Endothelial cell of umbilical vein (primary cell): ENCODE measurements at regions not wholly inside any gene's neighbourhood (a gene's known extent, or its start where the extent isn't known, plus 50 kb on each side); places are given as distances from the start of the nearest gene placed in this dataset.

Experiments used
- BruUV-seq: library from RNA; stranded (reverse); fragments of 400-500 nt; replicated peaks from 2 replicates; lab custom pipeline; 2021; lab: Mats Ljungman, UMichigan
- CTCF ChIA-PET: fragments of 300-600, 350-600 bp; sonication (Branson Sonifier 250); formaldehyde crosslinking; loops from one replicate; lab custom pipeline; 2021; ENCODE audit warnings: antibody characterized with exemption, inconsistent platforms; lab: Charles Lee
- POLR2A ChIA-PET: fragments of 300-600, 350-600 bp; sonication (Branson Sonifier 250); formaldehyde crosslinking; loops from one replicate; lab custom pipeline; 2021; ENCODE audit warnings: antibody characterized with exemption, inconsistent platforms; lab: Charles Lee
- DNase-seq: peaks from one replicate; pipeline ENCODE4 v3.0.0-alpha.2; 2011; ENCODE audit warnings: low read depth, low spot score
- FAIRE-seq: peaks from 2 replicates; lab custom pipeline; 2011; peaks lifted over from hg19 to GRCh38; lab: Jason Lieb, UNC
- H2AFZ ChIP-seq: 2 replicates; pipeline ENCODE4 v1.6.0; 2012; ENCODE audit warnings: low read depth, low read length, control low read depth, inconsistent platforms
- H3K27ac ChIP-seq: 2 replicates; pipeline ENCODE4 v1.5.1; 2011; ENCODE audit warnings: low read depth, mild to moderate bottlenecking, control low read depth, low read length, moderate library complexity; ENCODE audit not compliant: insufficient read depth
- H3K27me3 ChIP-seq, 2 experiments: 2 replicates each; pipeline versions ENCODE4 v1.6.0 to v1.6.1; 2011; ENCODE audit warnings: low read length in 2 of 2, mixed read lengths in 1 of 2; ENCODE audit not compliant: control insufficient read depth in 2 of 2, insufficient read depth in 2 of 2
- H3K36me3 ChIP-seq, 2 experiments: 2 replicates in 1 of 2; 3 replicates in 1 of 2; pipeline ENCODE4 v1.5.1; 2011; ENCODE audit warnings: low read length in 2 of 2, mild to moderate bottlenecking in 1 of 2, moderate library complexity in 1 of 2; ENCODE audit not compliant: control insufficient read depth in 2 of 2, insufficient read depth in 2 of 2; ENCODE audit errors: extremely low read depth in 1 of 2
- H3K4me1 ChIP-seq: 3 replicates; pipeline ENCODE4 v1.5.1; 2011; ENCODE audit warnings: mild to moderate bottlenecking, low read length; ENCODE audit not compliant: control insufficient read depth, insufficient read depth; ENCODE audit errors: extremely low read depth
- H3K4me2 ChIP-seq: 2 replicates; pipeline ENCODE4 v1.6.1; 2011; ENCODE audit warnings: low read length, control low read depth, mixed read lengths; ENCODE audit not compliant: insufficient read depth
- H3K4me3 ChIP-seq, 3 experiments: fragments of 200-600 bp in 1 of 3; sonication (generic), shearing (Covaris generic) in 1 of 3; replicated peaks in 1 of 3; 2 replicates each; pipeline ENCODE4 v1.5.1; 2011 to 2016; ENCODE audit warnings: control low read depth in 3 of 3, low read length in 3 of 3, mild to moderate bottlenecking in 2 of 3, inconsistent platforms in 1 of 3, low read depth in 1 of 3, moderate library complexity in 1 of 3; ENCODE audit not compliant: insufficient read depth in 1 of 3
- H3K79me2 ChIP-seq: 2 replicates; pipeline ENCODE4 v1.6.0; 2012; ENCODE audit warnings: low read length, inconsistent platforms; ENCODE audit not compliant: control insufficient read depth, insufficient read depth
- H3K9ac ChIP-seq: replicated peaks from 2 replicates; pipeline ENCODE3; 2011; ENCODE audit warnings: low read length, control low read depth; ENCODE audit not compliant: insufficient read depth; ENCODE audit errors: extremely low read depth
- H3K9me1 ChIP-seq: replicated peaks from 3 replicates; pipeline ENCODE4 v1.6.0; 2011; ENCODE audit warnings: mild to moderate bottlenecking, low read length; ENCODE audit not compliant: control insufficient read depth, insufficient read depth; ENCODE audit errors: extremely low read depth
- H3K9me3 ChIP-seq: replicated peaks from 2 replicates; pipeline ENCODE4 v1.5.1; 2012; ENCODE audit warnings: low read length, inconsistent platforms; ENCODE audit not compliant: control insufficient read depth, insufficient read depth
- H4K20me1 ChIP-seq: replicated peaks from 2 replicates; pipeline ENCODE3; 2011; ENCODE audit warnings: mild to moderate bottlenecking, low read length; ENCODE audit not compliant: control insufficient read depth, insufficient read depth; ENCODE audit errors: extremely low read depth
- EZH2 ChIP-seq: IDR thresholded peaks from 2 replicates; pipeline ENCODE4 v1.6.1; 2012; ENCODE audit warnings: borderline replicate concordance, low read depth, mild to moderate bottlenecking, moderate library complexity, low read length, inconsistent platforms; ENCODE audit not compliant: severe bottlenecking
- FOS ChIP-seq: IDR thresholded peaks from 2 replicates; pipeline ENCODE4 v1.6.1; 2011; ENCODE audit warnings: mild to moderate bottlenecking, low read length, moderate library complexity, borderline replicate concordance; ENCODE audit not compliant: insufficient read depth
- GATA2 ChIP-seq: IDR thresholded peaks from 2 replicates; pipeline ENCODE4 v1.7.0; 2011; ENCODE audit warnings: low read depth, mild to moderate bottlenecking, moderate library complexity, mixed read lengths, low read length; ENCODE audit not compliant: insufficient read length, insufficient read depth
- JUN ChIP-seq: IDR thresholded peaks from 2 replicates; pipeline ENCODE4 v1.6.1; 2011; ENCODE audit warnings: borderline replicate concordance, low read depth; ENCODE audit not compliant: insufficient read length, insufficient read depth
- MYC ChIP-seq: IDR thresholded peaks from one replicate; pipeline ENCODE4 v1.6.1; 2011; ENCODE audit warnings: mild to moderate bottlenecking, low read depth, low read length
- POLR2A ChIP-seq: IDR thresholded peaks from 2 replicates; pipeline ENCODE4 v1.6.1; 2012; ENCODE audit warnings: low read depth, mild to moderate bottlenecking, control low read depth, low read length
- POLR2AphosphoS5 ChIP-seq: IDR thresholded peaks from 2 replicates; pipeline ENCODE4 v1.6.1; 2012; ENCODE audit warnings: low read depth, mild to moderate bottlenecking, control low read depth, low read length, moderate library complexity; ENCODE audit not compliant: insufficient read depth
- dilution Hi-C: fragments of 300-500 bp; cut with MboI; formaldehyde crosslinking; loops from one replicate; pipeline ENCODE4 v1.15.0; 2019; ENCODE audit warnings: low sequenced_read_pairs; ENCODE audit not compliant: extremely low pct_ligation_motif_present
- intact Hi-C: fragments of 100-400 bp; cut with micrococcal nuclease; formaldehyde crosslinking; loops from one replicate; pipeline ENCODE4 v1.10.0; 2022
- TF ChIP-seq, protein P1 (sequence below): IDR thresholded peaks from 2 replicates; pipeline ENCODE4 v1.6.1; 2011; ENCODE audit not compliant: insufficient read depth, insufficient read length
- TF ChIP-seq, protein P2 (sequence below), 2 donors: IDR thresholded peaks; 1 replicate in 1 of 2; 2 replicates in 1 of 2; pipeline ENCODE4 v1.5.1; 2011; ENCODE audit warnings: low read length in 2 of 2, mild to moderate bottlenecking in 2 of 2, moderate library complexity in 2 of 2, control low read depth in 1 of 2, inconsistent platforms in 1 of 2, low read depth in 1 of 2; ENCODE audit not compliant: insufficient read depth in 1 of 2; ENCODE audit errors: extremely low read depth in 1 of 2

DNA sequence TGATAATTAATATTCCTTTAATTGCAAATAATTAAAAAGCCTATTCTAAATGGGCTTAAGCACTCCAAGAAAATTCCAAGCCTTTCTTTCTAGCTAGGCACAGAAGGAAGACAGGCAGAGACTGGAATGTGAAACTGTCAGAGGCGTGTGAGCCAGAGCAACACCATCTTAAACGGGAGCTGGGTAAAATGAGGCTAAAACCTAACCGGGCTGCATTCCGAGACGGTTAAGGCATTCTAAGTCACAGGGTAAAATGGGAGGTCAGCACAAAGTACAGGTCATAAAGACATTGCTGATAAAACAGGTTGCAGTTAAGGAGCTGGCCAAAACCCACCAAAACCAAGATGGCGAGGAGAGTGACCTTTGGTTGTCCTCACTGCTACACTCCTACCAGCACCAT, 300.4 kb downstream of the SLITRK6 start:
- no peak for TF ChIP-seq GATA2
- no peak for TF ChIP-seq MYC
- Histone ChIP-seq H3K27me3 (no peaks in the 10 kb centered on the region), H3K4me1 (no peaks in the 10 kb centered on the region), H3K4me3 (no peak overlapping the region), H2AFZ (no peak overlapping the region), H4K20me1 (no peaks in the 10 kb centered on the region), H3K9me1 (no peaks in the 10 kb centered on the region), H3K9me3 (no peaks in the 10 kb centered on the region), H3K9ac (no peak overlapping the region), H3K79me2 (no peaks in the 10 kb centered on the region), H3K36me3 (no peaks in the 10 kb centered on the region), H3K27ac (no peak overlapping the region), H3K4me2 (no peak overlapping the region)
- intact Hi-C loops = no loop called here
- CTCF ChIA-PET = no interaction called here
- FAIRE-seq = no peak
- no peak for DNase-seq
- dilution Hi-C loops = no loop called here
- POLR2A ChIA-PET = no interaction called here
- BruUV-seq = no TSS peak

DNA sequence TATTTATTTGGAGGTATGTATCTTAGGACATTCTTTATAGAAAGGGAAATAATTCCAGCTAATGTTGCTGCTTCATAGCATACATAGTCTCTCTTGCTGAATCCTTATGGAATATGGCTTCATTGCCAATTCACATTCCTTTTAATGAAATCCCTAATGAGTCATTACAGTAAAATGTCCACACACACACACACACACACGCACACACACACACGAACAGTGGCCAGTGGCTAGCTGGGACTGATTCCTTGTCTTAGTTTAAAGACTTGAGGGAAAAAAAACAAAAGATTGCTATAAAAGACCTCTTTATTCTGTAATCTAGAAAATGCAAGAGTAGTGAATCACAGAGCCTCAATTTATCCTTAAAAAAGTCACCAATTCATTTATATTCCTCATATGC, 301.6 kb downstream of the SLITRK6 start:
- Histone ChIP-seq H4K20me1 (no peaks in the 10 kb centered on the region), H3K9me3 (no peaks in the 10 kb centered on the region), H3K27ac (no peak overlapping the region), H3K9me1 (no peaks in the 10 kb centered on the region), H3K4me1 (no peaks in the 10 kb centered on the region), H3K4me2 (no peak overlapping the region), H3K9ac (no peak overlapping the region), H3K36me3 (no peaks in the 10 kb centered on the region), H3K27me3 (no peaks in the 10 kb centered on the region), H3K4me3 (no peak overlapping the region), H2AFZ (no peak overlapping the region), H3K79me2 (no peaks in the 10 kb centered on the region)
- dilution Hi-C loops (no loop called here), intact Hi-C loops (no loop called here)
- FAIRE-seq (no peak), DNase-seq (no peak)
- BruUV-seq = no TSS peak
- no peak for TF ChIP-seq POLR2AphosphoS5
- TF ChIP-seq, protein P1, sequence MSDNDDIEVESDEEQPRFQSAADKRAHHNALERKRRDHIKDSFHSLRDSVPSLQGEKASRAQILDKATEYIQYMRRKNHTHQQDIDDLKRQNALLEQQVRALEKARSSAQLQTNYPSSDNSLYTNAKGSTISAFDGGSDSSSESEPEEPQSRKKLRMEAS = no peak
- no peak for TF ChIP-seq EZH2
- TF ChIP-seq FOS = no peak
- TF ChIP-seq, protein P2, sequence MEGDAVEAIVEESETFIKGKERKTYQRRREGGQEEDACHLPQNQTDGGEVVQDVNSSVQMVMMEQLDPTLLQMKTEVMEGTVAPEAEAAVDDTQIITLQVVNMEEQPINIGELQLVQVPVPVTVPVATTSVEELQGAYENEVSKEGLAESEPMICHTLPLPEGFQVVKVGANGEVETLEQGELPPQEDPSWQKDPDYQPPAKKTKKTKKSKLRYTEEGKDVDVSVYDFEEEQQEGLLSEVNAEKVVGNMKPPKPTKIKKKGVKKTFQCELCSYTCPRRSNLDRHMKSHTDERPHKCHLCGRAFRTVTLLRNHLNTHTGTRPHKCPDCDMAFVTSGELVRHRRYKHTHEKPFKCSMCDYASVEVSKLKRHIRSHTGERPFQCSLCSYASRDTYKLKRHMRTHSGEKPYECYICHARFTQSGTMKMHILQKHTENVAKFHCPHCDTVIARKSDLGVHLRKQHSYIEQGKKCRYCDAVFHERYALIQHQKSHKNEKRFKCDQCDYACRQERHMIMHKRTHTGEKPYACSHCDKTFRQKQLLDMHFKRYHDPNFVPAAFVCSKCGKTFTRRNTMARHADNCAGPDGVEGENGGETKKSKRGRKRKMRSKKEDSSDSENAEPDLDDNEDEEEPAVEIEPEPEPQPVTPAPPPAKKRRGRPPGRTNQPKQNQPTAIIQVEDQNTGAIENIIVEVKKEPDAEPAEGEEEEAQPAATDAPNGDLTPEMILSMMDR (IDR thresholded peaks at IDR 0.05; ENCODE audit: extremely low read depth in 1 of 2, insufficient read depth in 1 of 2, low read depth in 1 of 2, low read length in 2 of 2) = no peak
- TF ChIP-seq MYC = no peak
- no peak for TF ChIP-seq JUN
- no peak for TF ChIP-seq POLR2A
- TF ChIP-seq GATA2 = no peak
- ChIA-PET POLR2A (no interaction called here), CTCF (no interaction called here)
